SK-N-SH treated with all-trans-retinoic acid at 6 μM for 48 hours (cell line): ENCODE measurements at regions not wholly inside any gene's neighbourhood (a gene's known extent, or its start where the extent isn't known, plus 50 kb on each side); places are given as distances from the start of the nearest gene placed in this dataset.
A peak's percentile ranks its signal among the peaks of the same experiment; 100 is the strongest.

Source experiments
- ATAC-seq: fragments of 200-7000 bp; cut with Tn5 transposase; 3 replicates; pipeline ENCODE4 v1.9.1; 2020; ENCODE audit warnings: mild to moderate bottlenecking, moderate library complexity
- ARNTL ChIP-seq: fragments of 450-650 bp; formaldehyde crosslinking; IDR thresholded peaks from 2 replicates; pipeline ENCODE4 v1.5.0; 2020; ENCODE audit warnings: low read depth, mild to moderate bottlenecking, moderate library complexity, borderline replicate concordance
- BACH2 ChIP-seq: fragments of 250-450 bp; sonication (Bioruptor Pico); IDR thresholded peaks from 2 replicates; pipeline ENCODE4 v1.9.0; 2021; ENCODE audit warnings: mild to moderate bottlenecking, borderline replicate concordance
- CSDC2 ChIP-seq: fragments of 250-450 bp; sonication (Bioruptor Pico); IDR thresholded peaks from 2 replicates; pipeline ENCODE4 v1.5.0; 2020; ENCODE audit warnings: mild to moderate bottlenecking, moderate library complexity
- ESRRG ChIP-seq: fragments of 250-450 bp; sonication (Bioruptor Pico); IDR thresholded peaks from 2 replicates; pipeline ENCODE4 v1.6.1; 2021; ENCODE audit warnings: mild to moderate bottlenecking
- GLIS3 ChIP-seq: fragments of 250-450 bp; sonication (Bioruptor Pico); IDR thresholded peaks from 2 replicates; pipeline ENCODE4 v1.5.0; 2020; ENCODE audit warnings: mild to moderate bottlenecking, moderate library complexity
- ISL1 ChIP-seq: fragments of 250-450 bp; sonication (Bioruptor Pico); IDR thresholded peaks from 2 replicates; pipeline ENCODE4 v2.1.2; 2022; ENCODE audit warnings: mild to moderate bottlenecking, moderate library complexity
- OSR1 ChIP-seq: fragments of 250-450 bp; sonication (Bioruptor Pico); IDR thresholded peaks from 2 replicates; pipeline ENCODE4 v1.8.0; 2022; ENCODE audit warnings: moderate library complexity, mild to moderate bottlenecking, inconsistent platforms
- POU6F1 ChIP-seq: fragments of 250-450 bp; sonication (Bioruptor Pico); IDR thresholded peaks from 2 replicates; pipeline ENCODE4 v1.8.0; 2021; ENCODE audit warnings: low read depth, mild to moderate bottlenecking, moderate library complexity, borderline replicate concordance
- PPARA ChIP-seq: fragments of 250-450 bp; sonication (Bioruptor Pico); IDR thresholded peaks from 2 replicates; pipeline ENCODE4 v1.5.0; 2020; ENCODE audit warnings: mild to moderate bottlenecking, borderline replicate concordance
- RARB ChIP-seq: fragments of 250-450 bp; sonication (Bioruptor Pico); IDR thresholded peaks from 2 replicates; pipeline ENCODE4 v1.8.0; 2021; ENCODE audit warnings: mild to moderate bottlenecking, moderate library complexity
- SNAI2 ChIP-seq: fragments of 250-450 bp; sonication (Bioruptor Pico); IDR thresholded peaks from 2 replicates; pipeline ENCODE4 v1.5.0; 2020; ENCODE audit warnings: mild to moderate bottlenecking, moderate library complexity
- TCF4 ChIP-seq: fragments of 250-450 bp; sonication (Bioruptor Pico); IDR thresholded peaks from 2 replicates; pipeline ENCODE4 v1.8.0; 2021; ENCODE audit warnings: mild to moderate bottlenecking, moderate library complexity, borderline replicate concordance
- TOX ChIP-seq: fragments of 250-450 bp; sonication (Bioruptor Pico); IDR thresholded peaks from 2 replicates; pipeline ENCODE4 v1.8.0; 2021; ENCODE audit warnings: mild to moderate bottlenecking, moderate library complexity, borderline replicate concordance
- ZC3H10 ChIP-seq: fragments of 250-450 bp; sonication (Bioruptor Pico); IDR thresholded peaks from 2 replicates; pipeline ENCODE4 v1.5.1; 2021; ENCODE audit warnings: mild to moderate bottlenecking, moderate library complexity
- ZFP3 ChIP-seq: fragments of 250-450 bp; sonication (Bioruptor Pico); IDR thresholded peaks from 2 replicates; pipeline ENCODE4 v1.5.0; 2020; ENCODE audit warnings: mild to moderate bottlenecking, moderate library complexity
- ZFP30 ChIP-seq: fragments of 450-650 bp; formaldehyde crosslinking; IDR thresholded peaks from 2 replicates; pipeline ENCODE4 v1.5.0; 2022; ENCODE audit warnings: mild to moderate bottlenecking, moderate library complexity
- ZNF565 ChIP-seq: fragments of 450-650 bp; formaldehyde crosslinking; conservative IDR thresholded peaks from 2 replicates; pipeline ENCODE4 v1.5.0; 2020; ENCODE audit warnings: low read depth, mild to moderate bottlenecking, moderate library complexity
- ZNF70 ChIP-seq: fragments of 450-650 bp; formaldehyde crosslinking; IDR thresholded peaks from 2 replicates; pipeline ENCODE4 v1.5.0; 2020; ENCODE audit warnings: mild to moderate bottlenecking, moderate library complexity
- ZNF8 ChIP-seq: fragments of 450-650 bp; formaldehyde crosslinking; IDR thresholded peaks from 2 replicates; pipeline ENCODE4 v1.5.0; 2020; ENCODE audit warnings: mild to moderate bottlenecking, moderate library complexity
- TF ChIP-seq, protein P1 (sequence below): fragments of 250-450 bp; sonication (Bioruptor Pico); IDR thresholded peaks from 2 replicates; pipeline ENCODE4 v1.5.1; 2020; ENCODE audit warnings: low read depth, mild to moderate bottlenecking, moderate library complexity
- TF ChIP-seq, protein P2 (sequence below): fragments of 250-450 bp; sonication (Bioruptor Pico); IDR thresholded peaks from 2 replicates; pipeline ENCODE4 v1.5.0; 2020; ENCODE audit warnings: mild to moderate bottlenecking, moderate library complexity
- TF ChIP-seq, protein P3 (sequence below): fragments of 250-450 bp; sonication (Bioruptor Pico); IDR thresholded peaks from 2 replicates; pipeline ENCODE4 v1.8.0; 2020; ENCODE audit warnings: mild to moderate bottlenecking, moderate library complexity, borderline replicate concordance
- TF ChIP-seq, protein P4 (sequence below): fragments of 250-450 bp; sonication (Bioruptor Pico); IDR thresholded peaks from 2 replicates; pipeline ENCODE4 v1.5.1; 2021; ENCODE audit warnings: mild to moderate bottlenecking, moderate library complexity

DNA sequence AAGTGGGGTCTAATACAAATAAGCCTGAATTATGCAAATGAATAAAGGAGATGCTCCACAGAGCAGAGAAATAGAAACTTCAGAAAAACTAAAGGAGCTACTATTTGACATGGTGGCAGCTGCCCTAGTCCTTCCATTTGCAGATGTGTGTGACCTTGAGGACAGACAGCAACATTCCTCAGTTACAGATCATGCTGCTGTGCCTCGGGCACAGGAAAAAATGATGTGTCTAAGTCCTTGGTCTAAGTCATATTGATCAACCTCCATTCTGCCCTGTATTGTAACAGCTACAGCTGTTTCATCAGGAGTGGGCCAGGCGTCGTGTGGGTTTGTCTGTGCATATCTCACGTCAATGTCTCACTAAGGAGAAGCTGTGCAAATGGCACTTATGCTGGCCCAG is 710.4 kb downstream of the TNS3 start:
- TF ChIP-seq ZNF565 (CRISPR knock-in tag) (no peak), ISL1 (CRISPR knock-in tag) (no peak), ZNF8 (CRISPR knock-in tag) (no peak), CSDC2 (no peak), ZFP3 (CRISPR knock-in tag) (no peak), PPARA (CRISPR knock-in tag) (no peak), TOX (CRISPR knock-in tag) (no peak)
- no peak for ATAC-seq

DNA sequence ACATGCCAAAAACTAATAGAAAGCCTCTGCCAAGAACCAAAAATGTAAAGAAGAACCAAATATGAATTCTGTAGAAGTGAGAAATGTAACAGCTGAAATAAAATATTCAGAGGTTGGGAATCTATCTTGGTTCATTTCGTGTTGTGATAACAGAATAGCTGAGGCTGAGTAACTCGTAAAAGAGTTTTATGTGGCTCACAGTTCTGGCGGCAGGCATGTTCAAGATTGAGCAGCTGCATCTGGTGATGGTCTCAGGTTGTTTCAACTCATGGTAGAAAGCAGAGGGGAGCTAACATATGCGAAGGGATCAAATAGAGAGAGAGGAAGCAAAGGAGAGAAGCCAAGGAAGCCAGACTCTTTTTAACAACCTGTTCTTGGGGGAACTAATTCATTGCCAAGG is 717.2 kb downstream of the TNS3 start:
- no peak for ATAC-seq
- TF ChIP-seq ESRRG (CRISPR knock-in tag) (no peak), ZFP3 (CRISPR knock-in tag) (no peak), SNAI2 (CRISPR knock-in tag) (no peak), RARB (CRISPR knock-in tag) (no peak), ZNF565 (CRISPR knock-in tag) (no peak), TOX (CRISPR knock-in tag) (no peak), TCF4 (CRISPR knock-in tag) (no peak)
- TF ChIP-seq, protein P1, sequence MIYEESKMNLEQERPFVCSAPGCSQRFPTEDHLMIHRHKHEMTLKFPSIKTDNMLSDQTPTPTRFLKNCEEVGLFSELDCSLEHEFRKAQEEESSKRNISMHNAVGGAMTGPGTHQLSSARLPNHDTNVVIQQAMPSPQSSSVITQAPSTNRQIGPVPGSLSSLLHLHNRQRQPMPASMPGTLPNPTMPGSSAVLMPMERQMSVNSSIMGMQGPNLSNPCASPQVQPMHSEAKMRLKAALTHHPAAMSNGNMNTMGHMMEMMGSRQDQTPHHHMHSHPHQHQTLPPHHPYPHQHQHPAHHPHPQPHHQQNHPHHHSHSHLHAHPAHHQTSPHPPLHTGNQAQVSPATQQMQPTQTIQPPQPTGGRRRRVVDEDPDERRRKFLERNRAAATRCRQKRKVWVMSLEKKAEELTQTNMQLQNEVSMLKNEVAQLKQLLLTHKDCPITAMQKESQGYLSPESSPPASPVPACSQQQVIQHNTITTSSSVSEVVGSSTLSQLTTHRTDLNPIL (CRISPR knock-in tag) = no peak
- TF ChIP-seq, protein P2, sequence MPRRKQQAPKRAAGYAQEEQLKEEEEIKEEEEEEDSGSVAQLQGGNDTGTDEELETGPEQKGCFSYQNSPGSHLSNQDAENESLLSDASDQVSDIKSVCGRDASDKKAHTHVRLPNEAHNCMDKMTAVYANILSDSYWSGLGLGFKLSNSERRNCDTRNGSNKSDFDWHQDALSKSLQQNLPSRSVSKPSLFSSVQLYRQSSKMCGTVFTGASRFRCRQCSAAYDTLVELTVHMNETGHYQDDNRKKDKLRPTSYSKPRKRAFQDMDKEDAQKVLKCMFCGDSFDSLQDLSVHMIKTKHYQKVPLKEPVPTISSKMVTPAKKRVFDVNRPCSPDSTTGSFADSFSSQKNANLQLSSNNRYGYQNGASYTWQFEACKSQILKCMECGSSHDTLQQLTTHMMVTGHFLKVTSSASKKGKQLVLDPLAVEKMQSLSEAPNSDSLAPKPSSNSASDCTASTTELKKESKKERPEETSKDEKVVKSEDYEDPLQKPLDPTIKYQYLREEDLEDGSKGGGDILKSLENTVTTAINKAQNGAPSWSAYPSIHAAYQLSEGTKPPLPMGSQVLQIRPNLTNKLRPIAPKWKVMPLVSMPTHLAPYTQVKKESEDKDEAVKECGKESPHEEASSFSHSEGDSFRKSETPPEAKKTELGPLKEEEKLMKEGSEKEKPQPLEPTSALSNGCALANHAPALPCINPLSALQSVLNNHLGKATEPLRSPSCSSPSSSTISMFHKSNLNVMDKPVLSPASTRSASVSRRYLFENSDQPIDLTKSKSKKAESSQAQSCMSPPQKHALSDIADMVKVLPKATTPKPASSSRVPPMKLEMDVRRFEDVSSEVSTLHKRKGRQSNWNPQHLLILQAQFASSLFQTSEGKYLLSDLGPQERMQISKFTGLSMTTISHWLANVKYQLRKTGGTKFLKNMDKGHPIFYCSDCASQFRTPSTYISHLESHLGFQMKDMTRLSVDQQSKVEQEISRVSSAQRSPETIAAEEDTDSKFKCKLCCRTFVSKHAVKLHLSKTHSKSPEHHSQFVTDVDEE (CRISPR knock-in tag) = no peak

- ATAC-seq = peak; percentile 79
- TF ChIP-seq GLIS3 (CRISPR knock-in tag) (no peak), ZNF8 (CRISPR knock-in tag) (no peak), ZC3H10 (no peak; the same call in 1 of the 2 replicates), ARNTL (CRISPR knock-in tag) (no peak), ZFP30 (CRISPR knock-in tag) (no peak), TOX (CRISPR knock-in tag) (0 out of 2 replicates have a peak, but pooled peaks have one; percentile 11), POU6F1 (CRISPR knock-in tag) (no peak; the same call in 1 of the 2 replicates), OSR1 (CRISPR knock-in tag) (no peak), PPARA (CRISPR knock-in tag) (no peak), RARB (CRISPR knock-in tag) (no peak), ZNF70 (no peak), SNAI2 (CRISPR knock-in tag) (0 out of 2 replicates have a peak, but pooled peaks have one; percentile 30), ISL1 (CRISPR knock-in tag) (peak; percentile 76), ZNF565 (CRISPR knock-in tag) (no peak), ESRRG (CRISPR knock-in tag) (no peak), CSDC2 (peak; percentile 39; the same call in 1 of the 2 replicates), ZFP3 (CRISPR knock-in tag) (no peak), TCF4 (CRISPR knock-in tag) (no peak), BACH2 (CRISPR knock-in tag) (no peak)
- TF ChIP-seq, protein P1 (CRISPR knock-in tag) = peak; percentile 78; the same call in 1 of the 2 replicates
- TF ChIP-seq, protein P3, sequence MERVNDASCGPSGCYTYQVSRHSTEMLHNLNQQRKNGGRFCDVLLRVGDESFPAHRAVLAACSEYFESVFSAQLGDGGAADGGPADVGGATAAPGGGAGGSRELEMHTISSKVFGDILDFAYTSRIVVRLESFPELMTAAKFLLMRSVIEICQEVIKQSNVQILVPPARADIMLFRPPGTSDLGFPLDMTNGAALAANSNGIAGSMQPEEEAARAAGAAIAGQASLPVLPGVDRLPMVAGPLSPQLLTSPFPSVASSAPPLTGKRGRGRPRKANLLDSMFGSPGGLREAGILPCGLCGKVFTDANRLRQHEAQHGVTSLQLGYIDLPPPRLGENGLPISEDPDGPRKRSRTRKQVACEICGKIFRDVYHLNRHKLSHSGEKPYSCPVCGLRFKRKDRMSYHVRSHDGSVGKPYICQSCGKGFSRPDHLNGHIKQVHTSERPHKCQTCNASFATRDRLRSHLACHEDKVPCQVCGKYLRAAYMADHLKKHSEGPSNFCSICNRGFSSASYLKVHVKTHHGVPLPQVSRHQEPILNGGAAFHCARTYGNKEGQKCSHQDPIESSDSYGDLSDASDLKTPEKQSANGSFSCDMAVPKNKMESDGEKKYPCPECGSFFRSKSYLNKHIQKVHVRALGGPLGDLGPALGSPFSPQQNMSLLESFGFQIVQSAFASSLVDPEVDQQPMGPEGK (CRISPR knock-in tag) = 0 out of 2 replicates have a peak, but pooled peaks have one; percentile 18
- TF ChIP-seq, protein P4, sequence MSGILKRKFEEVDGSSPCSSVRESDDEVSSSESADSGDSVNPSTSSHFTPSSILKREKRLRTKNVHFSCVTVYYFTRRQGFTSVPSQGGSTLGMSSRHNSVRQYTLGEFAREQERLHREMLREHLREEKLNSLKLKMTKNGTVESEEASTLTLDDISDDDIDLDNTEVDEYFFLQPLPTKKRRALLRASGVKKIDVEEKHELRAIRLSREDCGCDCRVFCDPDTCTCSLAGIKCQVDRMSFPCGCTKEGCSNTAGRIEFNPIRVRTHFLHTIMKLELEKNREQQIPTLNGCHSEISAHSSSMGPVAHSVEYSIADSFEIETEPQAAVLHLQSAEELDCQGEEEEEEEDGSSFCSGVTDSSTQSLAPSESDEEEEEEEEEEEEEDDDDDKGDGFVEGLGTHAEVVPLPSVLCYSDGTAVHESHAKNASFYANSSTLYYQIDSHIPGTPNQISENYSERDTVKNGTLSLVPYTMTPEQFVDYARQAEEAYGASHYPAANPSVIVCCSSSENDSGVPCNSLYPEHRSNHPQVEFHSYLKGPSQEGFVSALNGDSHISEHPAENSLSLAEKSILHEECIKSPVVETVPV = no peak
- TF ChIP-seq, protein P2 (CRISPR knock-in tag) = no peak
These were observed 721.9 kb downstream of the TNS3 start for GRCh38 chr7:46859963-46860475.
